ENCODE measurements at regions not wholly inside any gene's neighbourhood (a gene's known extent, or its start where the extent isn't known, plus 50 kb on each side); places are given as distances from the start of the nearest gene placed in this dataset.

- DNase-seq (ENCODE audit: low read depth in 2 of 2): no peak
- Histone ChIP-seq H3K4me1 (ENCODE audit: control insufficient read depth, extremely low read depth, insufficient read depth, low read length) (no peaks in the 10 kb centered on the region), H3K4me3 (replicated peaks in 1 of 4; ENCODE audit: control extremely low read depth in 1 of 4, insufficient read depth in 1 of 4, low read depth in 3 of 4, low read length in 4 of 4) (no peak overlapping the region), H3K4me2 (ENCODE audit: extremely low read depth, insufficient read depth, low read length) (no peak overlapping the region), H3K27me3 (ENCODE audit: control insufficient read depth, insufficient read depth, low read length) (no peaks in the 10 kb centered on the region), H3K9ac (ENCODE audit: insufficient read depth, low read length) (no peak overlapping the region), H3K79me2 (ENCODE audit: control insufficient read depth, insufficient read depth, low read length) (no peaks in the 10 kb centered on the region), H3K27ac (ENCODE audit: insufficient read depth, low read length) (no peak overlapping the region), H4K20me1 (ENCODE audit: control insufficient read depth, extremely low read depth, insufficient read depth, low read length) (no peaks in the 10 kb centered on the region), H2AFZ (ENCODE audit: low read length) (no peak overlapping the region), H3K36me3 (ENCODE audit: control insufficient read depth, insufficient read depth, low read length) (no peaks in the 10 kb centered on the region), H3K9me3 (ENCODE audit: control insufficient read depth, insufficient read depth, low read depth, low read length) (no peaks in the 10 kb centered on the region)
- TF ChIP-seq CTCF (conservative IDR thresholded peaks at IDR 0.05 in 1 of 2, IDR thresholded peaks at IDR 0.05 in 1 of 2; ENCODE audit: low read depth in 1 of 2, low read length in 2 of 2) (no peak), EZH2 (IDR thresholded peaks at IDR 0.05; ENCODE audit: low read length, missing control alignments) (no peak)
Measured at GRCh38 chr13:67308004-67308772, 78.1 kb upstream of the PCDH9 start.

- TF ChIP-seq CTCF (conservative IDR thresholded peaks at IDR 0.05 in 1 of 2, IDR thresholded peaks at IDR 0.05 in 1 of 2; ENCODE audit: low read depth in 1 of 2, low read length in 2 of 2): no peak
- no peak for TF ChIP-seq EZH2 (IDR thresholded peaks at IDR 0.05; ENCODE audit: low read length, missing control alignments)
- no peaks in the 10 kb centered on the region for H3K27me3 ChIP-seq (ENCODE audit: control insufficient read depth, insufficient read depth, low read length)
- no peaks in the 10 kb centered on the region for H3K9me3 ChIP-seq (ENCODE audit: control insufficient read depth, insufficient read depth, low read depth, low read length)
- H2AFZ ChIP-seq (ENCODE audit: low read length): no peak overlapping the region
- H3K36me3 ChIP-seq (ENCODE audit: control insufficient read depth, insufficient read depth, low read length): no peaks in the 10 kb centered on the region
- H3K27ac ChIP-seq (ENCODE audit: insufficient read depth, low read length): no peak overlapping the region
- no peak for DNase-seq (ENCODE audit: low read depth in 2 of 2)
- H3K4me2 ChIP-seq (ENCODE audit: extremely low read depth, insufficient read depth, low read length): no peak overlapping the region
- no peak overlapping the region for H3K4me3 ChIP-seq (replicated peaks in 1 of 4; ENCODE audit: control extremely low read depth in 1 of 4, insufficient read depth in 1 of 4, low read depth in 3 of 4, low read length in 4 of 4)
- no peaks in the 10 kb centered on the region for H3K79me2 ChIP-seq (ENCODE audit: control insufficient read depth, insufficient read depth, low read length)
- no peak overlapping the region for H3K9ac ChIP-seq (ENCODE audit: insufficient read depth, low read length)
- no peaks in the 10 kb centered on the region for H4K20me1 ChIP-seq (ENCODE audit: control insufficient read depth, extremely low read depth, insufficient read depth, low read length)
- H3K4me1 ChIP-seq (ENCODE audit: control insufficient read depth, extremely low read depth, insufficient read depth, low read length): no peaks in the 10 kb centered on the region
Measured at GRCh38 chr13:67306742-67307141, 76.6 kb upstream of the PCDH9 start.

- no peaks in the 10 kb centered on the region for H3K27me3 ChIP-seq (ENCODE audit: control insufficient read depth, insufficient read depth, low read length)
- no peak overlapping the region for H3K4me2 ChIP-seq (ENCODE audit: extremely low read depth, insufficient read depth, low read length)
- H3K9me3 ChIP-seq (ENCODE audit: control insufficient read depth, insufficient read depth, low read depth, low read length): no peaks in the 10 kb centered on the region
- H2AFZ ChIP-seq (ENCODE audit: low read length): no peak overlapping the region
- H3K4me1 ChIP-seq (ENCODE audit: control insufficient read depth, extremely low read depth, insufficient read depth, low read length): no peaks in the 10 kb centered on the region
- H3K79me2 ChIP-seq (ENCODE audit: control insufficient read depth, insufficient read depth, low read length): no peaks in the 10 kb centered on the region
- no peak overlapping the region for H3K27ac ChIP-seq (ENCODE audit: insufficient read depth, low read length)
- H3K4me3 ChIP-seq (replicated peaks in 1 of 4; ENCODE audit: control extremely low read depth in 1 of 4, insufficient read depth in 1 of 4, low read depth in 3 of 4, low read length in 4 of 4): no peak overlapping the region
- H3K36me3 ChIP-seq (ENCODE audit: control insufficient read depth, insufficient read depth, low read length): no peaks in the 10 kb centered on the region
- TF ChIP-seq CTCF (conservative IDR thresholded peaks at IDR 0.05 in 1 of 2, IDR thresholded peaks at IDR 0.05 in 1 of 2; ENCODE audit: low read depth in 1 of 2, low read length in 2 of 2) (no peak), EZH2 (IDR thresholded peaks at IDR 0.05; ENCODE audit: low read length, missing control alignments) (no peak)
- no peak overlapping the region for H3K9ac ChIP-seq (ENCODE audit: insufficient read depth, low read length)
- no peak for DNase-seq (ENCODE audit: low read depth in 2 of 2)
- H4K20me1 ChIP-seq (ENCODE audit: control insufficient read depth, extremely low read depth, insufficient read depth, low read length): no peaks in the 10 kb centered on the region
Measured at GRCh38 chr13:67303661-67304333, 73.7 kb upstream of the PCDH9 start.

Measured in fibroblast of lung (primary cell).